NCI-H446 (cell line): ENCODE measurements at regions not wholly inside any gene's neighbourhood (a gene's known extent, or its start where the extent isn't known, plus 50 kb on each side); places are given as distances from the start of the nearest gene placed in this dataset.

ENCODE experiments used
- DNase-seq, 2 experiments: peaks; one replicate each; lab custom pipeline; 2025; lab: John Stamatoyannopoulos, UW

- DNase-seq = no peak
These were observed 55.4 kb downstream of the XCL1 start for GRCh38 chr1:168631671-168632400.

- DNase-seq = no peak
These were observed 58.6 kb downstream of the XCL1 start for GRCh38 chr1:168634951-168635532.

GRCh38 chr1:168636200-168636599 lies 59.8 kb downstream of the XCL1 start:
- no peak for DNase-seq

- no peak for DNase-seq
These were observed 60.3 kb downstream of the XCL1 start for GRCh38 chr1:168636642-168637111.

GRCh38 chr1:168637350-168637991 lies 61.1 kb downstream of the XCL1 start:
- peak in 1 of 2 experiments; percentile 72 for DNase-seq

GRCh38 chr1:168638884-168639283 lies 62.5 kb downstream of the XCL1 start:
- DNase-seq = no peak

GRCh38 chr1:168640182-168640581 lies 63.8 kb downstream of the XCL1 start:
- DNase-seq = no peak

GRCh38 chr1:168640836-168641235 lies 64.4 kb downstream of the XCL1 start:
- DNase-seq = no peak

- no peak for DNase-seq
These were observed 66.7 kb downstream of the XCL1 start for GRCh38 chr1:168643152-168643551.
